ENCODE measurements at regions not wholly inside any gene's neighbourhood (a gene's known extent, or its start where the extent isn't known, plus 50 kb on each side); places are given as distances from the start of the nearest gene placed in this dataset.

GRCh38 chr3:134080761-134081160, 51.0 kb upstream of the SLCO2A1 start:
- no peak for DNase-seq (ENCODE audit: low read depth)
- TF ChIP-seq CTCF (conservative IDR thresholded peaks at IDR 0.05; ENCODE audit: low read length) = no peak
- no peak overlapping the region for H3K4me3 ChIP-seq (ENCODE audit: low read length)

- no peak for DNase-seq (ENCODE audit: low read depth)
- no peak overlapping the region for H3K4me3 ChIP-seq (ENCODE audit: low read length)
- no peak for TF ChIP-seq CTCF (conservative IDR thresholded peaks at IDR 0.05; ENCODE audit: low read length)
Measured at GRCh38 chr3:134079761-134080160, 50.0 kb upstream of the SLCO2A1 start.
